GM19468 (cell line): ENCODE measurements at regions not wholly inside any gene's neighbourhood (a gene's known extent, or its start where the extent isn't known, plus 50 kb on each side); places are given as distances from the start of the nearest gene placed in this dataset.

Experiments
- ATAC-seq: cut with Tn5 transposase; IDR thresholded peaks from one replicate; pipeline ENCODE4 v1.9.1; 2021; ENCODE audit warnings: mild to moderate bottlenecking, moderate library complexity, moderate number of reproducible peaks; ENCODE audit not compliant: unreplicated experiment; ENCODE audit errors: extremely low read depth

GRCh38 chr6:114550316-114550715 lies 207.5 kb upstream of the HS3ST5 start:
- ATAC-seq = no peak

- ATAC-seq = no peak
Measured at GRCh38 chr6:114543696-114544095, 200.9 kb upstream of the HS3ST5 start.

- no peak for ATAC-seq
Measured at GRCh38 chr6:114541794-114542193, 199.0 kb upstream of the HS3ST5 start.

- ATAC-seq = no peak
Measured at GRCh38 chr6:114537977-114538376, 195.2 kb upstream of the HS3ST5 start.

- no peak for ATAC-seq
Measured at GRCh38 chr6:114534813-114535212, 192.0 kb upstream of the HS3ST5 start.

GRCh38 chr6:114524081-114524480 lies 181.3 kb upstream of the HS3ST5 start:
- no peak for ATAC-seq

GRCh38 chr6:114523508-114523907 lies 180.7 kb upstream of the HS3ST5 start:
- no peak for ATAC-seq

- ATAC-seq = no peak
Measured at GRCh38 chr6:114521926-114522325, 179.1 kb upstream of the HS3ST5 start.

GRCh38 chr6:114520976-114521375 lies 178.2 kb upstream of the HS3ST5 start:
- no peak for ATAC-seq

GRCh38 chr6:114514170-114514569 lies 171.3 kb upstream of the HS3ST5 start:
- ATAC-seq = no peak

- ATAC-seq = no peak
Measured at GRCh38 chr6:114471450-114471849, 128.6 kb upstream of the HS3ST5 start.

GRCh38 chr6:114467931-114468330 lies 125.1 kb upstream of the HS3ST5 start:
- no peak for ATAC-seq

GRCh38 chr6:114465511-114465910 lies 122.7 kb upstream of the HS3ST5 start:
- ATAC-seq = no peak

GRCh38 chr6:114453737-114454276 lies 111.0 kb upstream of the HS3ST5 start:
- no peak for ATAC-seq

- ATAC-seq = no peak
Measured at GRCh38 chr6:114452785-114453401, 110.1 kb upstream of the HS3ST5 start.

- no peak for ATAC-seq
Measured at GRCh38 chr6:114450631-114451030, 107.8 kb upstream of the HS3ST5 start.

GRCh38 chr6:114449659-114450058 lies 106.8 kb upstream of the HS3ST5 start:
- no peak for ATAC-seq

- no peak for ATAC-seq
Measured at GRCh38 chr6:114446342-114446741, 103.5 kb upstream of the HS3ST5 start.

- ATAC-seq = no peak
Measured at GRCh38 chr6:114445846-114446245, 103.0 kb upstream of the HS3ST5 start.

GRCh38 chr6:114439411-114439810 lies 96.6 kb upstream of the HS3ST5 start:
- ATAC-seq = no peak

- ATAC-seq = no peak
Measured at GRCh38 chr6:114437235-114437634, 94.4 kb upstream of the HS3ST5 start.

GRCh38 chr6:114436691-114437090 lies 93.9 kb upstream of the HS3ST5 start:
- ATAC-seq = no peak
